Epithelial cell of proximal tubule (primary cell): ENCODE measurements at regions not wholly inside any gene's neighbourhood (a gene's known extent, or its start where the extent isn't known, plus 50 kb on each side); places are given as distances from the start of the nearest gene placed in this dataset.

ENCODE experiments used
- DNase-seq: peaks from one replicate; pipeline ENCODE4 v3.0.0-alpha.2; 2011; ENCODE audit warnings: low read depth
- H3K4me3 ChIP-seq: 2 replicates; pipeline ENCODE4 v1.5.1; 2011; ENCODE audit warnings: low read depth, mild to moderate bottlenecking, low read length
- TF ChIP-seq, protein P1 (sequence below): conservative IDR thresholded peaks from 2 replicates; pipeline ENCODE4 v1.5.1; 2012; ENCODE audit warnings: low read depth, mild to moderate bottlenecking, low read length

DNA sequence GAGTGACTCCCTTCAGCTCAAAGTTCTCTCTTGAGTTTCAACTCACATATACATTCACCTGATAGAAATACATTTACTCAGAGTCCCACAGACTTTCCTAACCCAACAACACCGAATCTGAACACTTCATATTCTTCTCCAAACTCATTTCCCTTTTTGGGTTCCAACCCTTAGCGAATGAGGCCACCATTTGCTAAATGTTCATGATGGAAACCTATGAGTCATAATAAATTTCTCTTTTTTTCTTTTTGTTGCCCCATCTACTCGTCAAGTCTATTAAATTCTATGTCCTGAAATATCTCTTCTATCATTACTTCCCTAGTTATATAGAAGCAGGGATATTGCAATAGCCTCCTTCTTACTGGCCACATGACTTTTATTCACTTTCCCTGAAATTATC is 100.1 kb downstream of the HLX start:
- DNase-seq: no peak
- TF ChIP-seq, protein P1, sequence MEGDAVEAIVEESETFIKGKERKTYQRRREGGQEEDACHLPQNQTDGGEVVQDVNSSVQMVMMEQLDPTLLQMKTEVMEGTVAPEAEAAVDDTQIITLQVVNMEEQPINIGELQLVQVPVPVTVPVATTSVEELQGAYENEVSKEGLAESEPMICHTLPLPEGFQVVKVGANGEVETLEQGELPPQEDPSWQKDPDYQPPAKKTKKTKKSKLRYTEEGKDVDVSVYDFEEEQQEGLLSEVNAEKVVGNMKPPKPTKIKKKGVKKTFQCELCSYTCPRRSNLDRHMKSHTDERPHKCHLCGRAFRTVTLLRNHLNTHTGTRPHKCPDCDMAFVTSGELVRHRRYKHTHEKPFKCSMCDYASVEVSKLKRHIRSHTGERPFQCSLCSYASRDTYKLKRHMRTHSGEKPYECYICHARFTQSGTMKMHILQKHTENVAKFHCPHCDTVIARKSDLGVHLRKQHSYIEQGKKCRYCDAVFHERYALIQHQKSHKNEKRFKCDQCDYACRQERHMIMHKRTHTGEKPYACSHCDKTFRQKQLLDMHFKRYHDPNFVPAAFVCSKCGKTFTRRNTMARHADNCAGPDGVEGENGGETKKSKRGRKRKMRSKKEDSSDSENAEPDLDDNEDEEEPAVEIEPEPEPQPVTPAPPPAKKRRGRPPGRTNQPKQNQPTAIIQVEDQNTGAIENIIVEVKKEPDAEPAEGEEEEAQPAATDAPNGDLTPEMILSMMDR: no peak
- H3K4me3 ChIP-seq: no peak overlapping the region

DNA sequence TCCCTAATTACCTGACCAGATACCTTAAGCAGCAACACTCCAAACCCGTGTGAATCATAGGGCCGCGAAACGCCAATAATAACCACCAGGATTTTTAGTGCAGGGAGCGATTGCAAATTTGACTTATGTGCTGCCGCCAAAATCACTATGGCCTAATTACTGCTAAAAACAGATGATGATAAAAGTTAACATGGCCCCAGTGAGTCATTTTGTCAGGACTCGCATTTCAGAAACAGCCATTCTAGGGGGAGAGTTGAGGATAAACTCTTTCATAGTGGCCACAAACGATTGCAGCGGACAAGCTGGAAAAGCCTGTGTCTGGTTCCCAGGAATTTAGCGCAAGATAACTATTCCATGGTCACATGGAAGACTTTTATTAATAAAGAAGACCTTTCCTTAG is 103.4 kb downstream of the HLX start:
- TF ChIP-seq, protein P1: no peak
- no peak for DNase-seq
- H3K4me3 ChIP-seq: no peak overlapping the region

DNA sequence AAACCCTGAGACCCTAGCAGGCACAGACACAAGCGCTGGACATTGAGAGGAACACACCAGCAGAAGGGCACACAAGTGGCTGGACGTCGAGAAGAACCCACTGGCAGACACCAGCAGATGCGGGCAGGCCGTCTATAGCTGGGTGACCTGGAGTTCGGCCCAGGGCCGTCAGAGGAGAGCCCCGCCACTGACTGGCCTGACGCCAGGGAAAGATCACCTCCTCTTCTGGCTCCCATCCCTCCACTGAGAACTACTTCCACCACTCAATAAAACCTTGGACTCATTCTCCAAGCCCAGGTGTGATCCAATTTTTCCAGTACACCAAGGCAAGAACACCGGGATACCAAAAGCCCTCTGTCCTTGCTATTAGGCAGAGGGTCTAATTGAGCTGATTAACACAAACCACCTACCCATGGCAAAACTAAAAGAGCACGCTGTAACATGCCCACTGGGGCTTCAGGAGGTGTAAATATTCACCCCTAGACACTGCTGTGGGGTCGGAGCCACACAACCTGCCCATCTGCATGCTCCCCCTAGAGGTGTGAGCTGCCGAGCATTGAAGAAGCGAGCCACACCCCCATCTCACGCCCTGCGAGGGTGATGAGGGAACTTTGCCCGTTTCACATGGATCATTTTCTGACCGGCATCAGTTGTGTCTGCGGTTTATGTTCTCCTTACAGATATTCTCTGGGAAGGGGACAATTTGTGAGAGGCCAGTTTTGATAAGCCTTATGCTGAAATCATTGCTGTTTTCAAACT is 104.8 kb downstream of the HLX start:
- H3K4me3 ChIP-seq: no peak overlapping the region
- no peak for DNase-seq
- TF ChIP-seq, protein P1: peak; percentile 57

DNA sequence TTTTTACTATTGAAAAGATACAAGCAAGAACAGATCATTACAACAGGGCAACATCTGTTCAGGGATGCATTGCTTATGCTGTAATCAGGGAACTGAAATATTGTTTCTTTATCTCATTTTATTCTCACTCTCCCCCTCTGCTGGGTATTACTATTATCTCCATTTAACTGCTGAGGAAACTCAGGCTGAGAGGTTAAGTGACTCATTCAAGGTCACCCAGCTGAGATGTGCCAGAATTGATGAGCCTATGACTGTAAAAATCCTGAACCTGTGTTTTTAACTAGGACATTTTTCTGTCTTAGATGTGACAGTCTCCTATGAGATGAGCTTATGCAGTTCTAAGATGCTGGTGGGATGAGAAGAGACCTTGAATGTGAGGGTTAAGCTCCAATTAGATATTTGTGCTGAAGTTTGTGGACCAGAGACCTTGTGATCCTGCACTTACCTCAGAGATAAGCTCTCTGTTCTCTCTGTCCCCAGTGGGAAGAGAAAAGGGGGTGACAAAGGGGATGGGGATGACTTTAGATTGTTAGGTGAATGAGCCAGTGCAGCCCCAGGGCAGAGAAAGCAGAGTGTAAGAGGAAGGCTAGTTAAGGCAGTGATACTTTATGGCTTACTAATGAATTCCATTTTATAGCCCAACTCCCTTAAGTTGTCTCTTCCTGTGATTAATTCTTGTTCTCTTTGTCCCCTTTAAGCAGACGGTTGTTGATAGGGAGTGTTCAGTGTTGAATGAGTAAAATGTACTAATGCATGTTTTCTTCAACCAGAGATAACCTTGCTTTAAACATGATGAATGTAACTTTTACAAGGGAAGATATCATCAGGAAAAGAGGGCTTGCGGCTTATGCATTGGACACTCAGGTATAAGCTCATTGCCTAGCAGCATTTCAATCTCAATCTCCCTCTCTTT is 111.4 kb downstream of the HLX start:
- peak; percentile 31 for DNase-seq
- H3K4me3 ChIP-seq: no peak overlapping the region
- TF ChIP-seq, protein P1: peak; percentile 27

DNA sequence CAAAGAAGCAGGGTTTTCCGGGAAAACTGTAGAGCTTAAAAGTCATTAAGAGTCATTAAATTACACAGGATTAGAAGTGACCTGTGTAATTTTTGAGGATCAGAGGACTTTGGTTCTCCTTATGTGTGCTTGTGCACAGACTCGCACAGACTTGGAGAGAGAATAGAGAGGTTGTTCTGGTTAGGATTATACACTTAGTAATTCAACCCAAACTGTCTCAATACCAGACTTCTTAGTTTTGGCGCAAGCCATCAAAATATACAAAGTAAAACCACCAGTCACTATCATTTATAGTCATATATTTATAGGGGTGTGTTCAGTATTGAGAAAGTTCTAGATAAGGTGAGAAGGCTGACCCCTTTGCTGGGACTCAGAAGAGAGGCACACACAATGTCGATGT is 112.3 kb downstream of the HLX start:
- H3K4me3 ChIP-seq: no peak overlapping the region
- DNase-seq: no peak
- TF ChIP-seq, protein P1: no peak

DNA sequence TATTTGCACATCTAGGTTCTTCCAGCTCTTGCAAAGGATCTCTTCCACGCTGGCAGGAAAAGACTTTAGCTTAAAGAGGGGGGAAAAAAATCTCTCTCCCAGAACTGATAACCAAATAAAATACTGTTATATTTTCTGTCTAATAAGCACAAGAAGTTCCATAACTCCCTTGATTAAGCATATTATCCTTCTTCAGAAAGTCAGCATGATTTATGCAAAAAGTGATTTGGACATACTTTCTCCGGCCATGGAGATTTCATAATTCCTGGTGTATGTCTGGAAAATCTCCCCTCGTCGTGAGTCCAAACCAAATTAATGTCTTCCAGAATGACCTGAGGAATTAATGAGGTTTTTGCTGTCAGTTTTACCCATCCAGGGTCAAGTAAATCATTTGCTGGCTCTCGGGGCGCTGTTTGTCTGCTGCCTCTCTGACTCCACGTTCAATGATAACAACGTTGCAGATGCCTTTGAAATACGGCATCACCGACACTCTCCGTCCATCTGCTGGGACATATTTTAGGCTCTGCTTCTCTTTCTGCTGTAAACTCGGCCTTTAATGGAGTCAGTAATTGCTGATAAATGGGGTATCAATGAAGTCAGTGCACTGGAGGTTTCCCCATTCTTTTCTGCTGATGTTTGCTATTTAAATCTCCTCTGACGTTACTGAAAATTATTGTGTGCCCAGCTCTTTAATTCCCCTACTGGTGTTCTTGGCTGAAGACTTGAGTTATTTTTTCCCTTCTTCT is 112.9 kb downstream of the HLX start:
- TF ChIP-seq, protein P1: no peak
- no peak overlapping the region for H3K4me3 ChIP-seq
- DNase-seq: no peak
